GM12891 (cell line): ENCODE measurements at regions not wholly inside any gene's neighbourhood (a gene's known extent, or its start where the extent isn't known, plus 50 kb on each side); places are given as distances from the start of the nearest gene placed in this dataset.

Experiments
- PAX5 ChIP-seq: IDR thresholded peaks from 2 replicates; pipeline ENCODE4 v1.6.1; 2011; ENCODE audit warnings: low read length, moderate library complexity, mild to moderate bottlenecking; ENCODE audit not compliant: insufficient read depth, severe bottlenecking
- POLR2A ChIP-seq: IDR thresholded peaks from 2 replicates; pipeline ENCODE4 v1.6.1; 2011; ENCODE audit warnings: low read depth, low read length, control low read depth
- POLR2AphosphoS5 ChIP-seq: IDR thresholded peaks from 2 replicates; pipeline ENCODE4 v1.6.1; 2011; ENCODE audit warnings: low read depth, low read length, control low read depth
- SPI1 ChIP-seq: IDR thresholded peaks from 2 replicates; pipeline ENCODE4 v1.6.1; 2011; ENCODE audit warnings: low read depth, low read length, control low read depth
- TAF1 ChIP-seq: IDR thresholded peaks from 2 replicates; pipeline ENCODE4 v1.6.1; 2011; ENCODE audit warnings: low read depth, low read length, control low read depth

DNA sequence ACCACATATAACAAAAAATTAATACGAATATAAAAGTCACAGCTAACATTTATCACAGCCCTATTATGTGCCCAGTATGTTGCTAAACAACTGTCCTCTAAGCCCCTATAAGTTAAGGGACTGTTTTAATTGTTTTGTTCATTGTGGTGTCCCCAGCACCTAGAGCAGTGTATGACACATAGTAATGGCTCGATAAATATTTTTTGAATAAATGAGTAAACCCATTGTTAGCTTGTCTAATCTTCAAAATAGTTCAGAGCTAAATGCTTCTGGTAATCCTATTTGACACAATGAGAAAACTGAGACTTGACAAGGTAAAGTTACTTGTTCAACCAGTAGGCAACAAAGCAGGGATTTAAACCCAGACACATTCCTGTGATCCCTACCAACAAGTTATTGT is 78.4 kb upstream of the NEUROD6 start:
- TF ChIP-seq POLR2A = no peak
- no peak for TF ChIP-seq POLR2AphosphoS5
- no peak for TF ChIP-seq TAF1
- no peak for TF ChIP-seq PAX5
- TF ChIP-seq SPI1 = no peak
